Left ventricle myocardium inferior (tissue), 1 donor: ENCODE measurements at regions not wholly inside any gene's neighbourhood (a gene's known extent, or its start where the extent isn't known, plus 50 kb on each side); places are given as distances from the start of the nearest gene placed in this dataset.
A peak's percentile ranks its signal among the peaks of the same experiment; 100 is the strongest.

Experiments used
- DNase-seq: peaks from one replicate; pipeline ENCODE4 v3.0.0-alpha.2; 2020
- H3K27ac ChIP-seq: fragments of 200-600 bp; replicated peaks from 2 replicates; pipeline ENCODE4 v1.8.0; 2021
- H3K27me3 ChIP-seq: fragments of 200-600 bp; 2 replicates; pipeline ENCODE4 v1.8.0; 2021; ENCODE audit warnings: low read depth
- H3K36me3 ChIP-seq: fragments of 200-600 bp; 2 replicates; pipeline ENCODE4 v1.8.0; 2021
- H3K4me1 ChIP-seq: fragments of 200-600 bp; 2 replicates; pipeline ENCODE4 v1.8.0; 2021
- H3K4me3 ChIP-seq: fragments of 200-600 bp; 2 replicates; pipeline ENCODE4 v1.8.0; 2021; ENCODE audit warnings: mild to moderate bottlenecking, moderate library complexity
- H3K9me3 ChIP-seq: fragments of 200-600 bp; replicated peaks from 2 replicates; pipeline ENCODE4 v1.8.0; 2021
- intact Hi-C: fragments of 100-400 bp; cut with micrococcal nuclease; formaldehyde crosslinking; loops from one replicate; pipeline ENCODE4 v1.11.0; 2022
- TF ChIP-seq, protein P1 (sequence below): fragments of 200-600 bp; IDR thresholded peaks from 2 replicates; pipeline ENCODE4 v1.8.0; 2021; ENCODE audit warnings: antibody characterized with exemption, mild to moderate bottlenecking, borderline replicate concordance
- donor health status: DM: no; HTN: yes; CAD: no; lungs with severe emphysema.

GRCh38 chr13:80840316-80840976 lies 499.5 kb upstream of the SPRY2 start:
- DNase-seq, result no peak
- intact Hi-C loops, result no loop called here
- Histone ChIP-seq H3K27me3 (no peaks in the 10 kb centered on the region), H3K4me1 (no peaks in the 10 kb centered on the region), H3K4me3 (no peak overlapping the region), H3K36me3 (no peaks in the 10 kb centered on the region), H3K27ac (peak overlapping the region; percentile 67), H3K9me3 (peaks cover 31% of the 10 kb centered on the region)
- TF ChIP-seq, protein P1, sequence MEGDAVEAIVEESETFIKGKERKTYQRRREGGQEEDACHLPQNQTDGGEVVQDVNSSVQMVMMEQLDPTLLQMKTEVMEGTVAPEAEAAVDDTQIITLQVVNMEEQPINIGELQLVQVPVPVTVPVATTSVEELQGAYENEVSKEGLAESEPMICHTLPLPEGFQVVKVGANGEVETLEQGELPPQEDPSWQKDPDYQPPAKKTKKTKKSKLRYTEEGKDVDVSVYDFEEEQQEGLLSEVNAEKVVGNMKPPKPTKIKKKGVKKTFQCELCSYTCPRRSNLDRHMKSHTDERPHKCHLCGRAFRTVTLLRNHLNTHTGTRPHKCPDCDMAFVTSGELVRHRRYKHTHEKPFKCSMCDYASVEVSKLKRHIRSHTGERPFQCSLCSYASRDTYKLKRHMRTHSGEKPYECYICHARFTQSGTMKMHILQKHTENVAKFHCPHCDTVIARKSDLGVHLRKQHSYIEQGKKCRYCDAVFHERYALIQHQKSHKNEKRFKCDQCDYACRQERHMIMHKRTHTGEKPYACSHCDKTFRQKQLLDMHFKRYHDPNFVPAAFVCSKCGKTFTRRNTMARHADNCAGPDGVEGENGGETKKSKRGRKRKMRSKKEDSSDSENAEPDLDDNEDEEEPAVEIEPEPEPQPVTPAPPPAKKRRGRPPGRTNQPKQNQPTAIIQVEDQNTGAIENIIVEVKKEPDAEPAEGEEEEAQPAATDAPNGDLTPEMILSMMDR, result no peak

DNA sequence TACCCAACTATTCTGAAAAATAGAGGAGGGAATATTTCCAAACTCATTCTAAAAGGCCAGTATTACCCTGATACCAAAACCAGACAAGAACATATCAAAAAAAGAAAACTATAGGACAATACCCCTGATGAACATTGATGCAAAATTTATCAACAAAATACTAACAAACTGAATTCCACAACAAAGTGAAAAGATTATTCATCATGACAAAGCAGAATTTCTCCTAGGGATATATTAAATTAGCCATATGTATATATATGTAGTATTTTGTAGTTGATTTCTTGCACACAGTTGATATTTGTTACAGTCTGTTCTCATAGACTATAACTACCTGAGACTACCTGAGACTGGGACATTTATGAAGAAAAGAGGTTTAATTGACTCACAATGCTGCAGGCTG lies 495.0 kb upstream of the SPRY2 start:
- H3K27ac ChIP-seq, result no peak overlapping the region
- H3K27me3 ChIP-seq, result no peaks in the 10 kb centered on the region
- intact Hi-C loops, result no loop called here
- H3K36me3 ChIP-seq, result peaks cover 8% of the 10 kb centered on the region
- H3K4me1 ChIP-seq, result no peaks in the 10 kb centered on the region
- DNase-seq, result no peak
- TF ChIP-seq, protein P1, result no peak
- peaks cover 50% of the 10 kb centered on the region for H3K9me3 ChIP-seq
- H3K4me3 ChIP-seq, result no peak overlapping the region

GRCh38 chr13:80830431-80830830 lies 489.5 kb upstream of the SPRY2 start:
- no peak for DNase-seq

DNA sequence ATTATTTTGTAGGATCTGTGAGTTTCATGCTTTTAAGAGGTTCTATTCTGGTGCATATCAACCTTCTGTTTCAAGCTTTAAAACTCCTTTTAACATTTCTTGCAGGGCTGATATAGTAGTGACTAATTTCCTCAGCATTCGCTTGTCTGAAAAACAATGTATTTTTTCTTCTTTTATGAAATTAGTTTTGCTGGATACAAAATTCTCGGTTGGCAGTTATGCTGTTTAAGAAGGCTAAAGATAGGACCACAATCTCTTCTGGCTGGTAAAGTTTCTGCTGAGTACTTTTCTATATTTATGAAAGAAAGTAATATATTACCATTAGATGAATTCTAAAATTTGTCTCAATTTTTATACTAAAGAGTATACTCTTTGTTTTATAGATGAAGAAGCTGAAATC lies 487.8 kb upstream of the SPRY2 start:
- Histone ChIP-seq H3K4me3 (no peak overlapping the region), H3K9me3 (peaks cover 59% of the 10 kb centered on the region), H3K27ac (no peak overlapping the region), H3K4me1 (no peaks in the 10 kb centered on the region), H3K27me3 (no peaks in the 10 kb centered on the region), H3K36me3 (peaks cover 1% of the 10 kb centered on the region)
- TF ChIP-seq, protein P1, result no peak
- no peak for DNase-seq
- intact Hi-C loops, result no loop called here

More at GRCh38 chr13:80830431-80830830, 489.5 kb upstream of the SPRY2 start:
- H3K4me1 ChIP-seq, result no peaks in the 10 kb centered on the region
- peaks cover 67% of the 10 kb centered on the region for H3K9me3 ChIP-seq
- intact Hi-C loops, result no loop called here
- H3K4me3 ChIP-seq, result no peak overlapping the region
- no peak overlapping the region for H3K27ac ChIP-seq
- TF ChIP-seq, protein P1, result no peak
- H3K36me3 ChIP-seq, result peaks cover 8% of the 10 kb centered on the region
- no peaks in the 10 kb centered on the region for H3K27me3 ChIP-seq

DNA sequence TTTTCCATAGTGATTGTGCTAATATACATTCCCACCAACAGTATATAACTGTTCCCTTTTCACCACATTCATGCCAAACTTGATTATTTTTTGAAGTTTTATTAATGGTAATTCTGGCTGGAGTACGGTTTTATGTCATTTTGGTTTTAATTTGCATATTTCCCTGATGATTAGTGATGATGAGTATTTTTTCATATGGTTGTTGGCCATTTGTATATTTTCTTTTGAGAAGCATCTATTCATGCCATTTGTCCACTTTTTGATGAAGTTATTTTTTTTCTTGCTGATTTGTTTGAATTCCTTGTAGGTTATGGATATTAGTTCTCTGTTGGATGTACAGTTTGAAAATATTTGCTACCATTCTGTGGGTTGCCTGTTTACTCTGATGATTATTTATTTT lies 484.4 kb upstream of the SPRY2 start:
- no peak for DNase-seq
- Histone ChIP-seq H3K27me3 (no peaks in the 10 kb centered on the region), H3K9me3 (peaks cover 55% of the 10 kb centered on the region), H3K36me3 (no peaks in the 10 kb centered on the region), H3K4me1 (no peaks in the 10 kb centered on the region), H3K27ac (no peak overlapping the region), H3K4me3 (no peak overlapping the region)
- intact Hi-C loops, result no loop called here
- TF ChIP-seq, protein P1, result no peak

GRCh38 chr13:80824229-80824628 lies 483.3 kb upstream of the SPRY2 start:
- TF ChIP-seq, protein P1, result no peak
- no peak overlapping the region for H3K4me3 ChIP-seq
- no peaks in the 10 kb centered on the region for H3K4me1 ChIP-seq
- intact Hi-C loops, result no loop called here
- H3K27me3 ChIP-seq, result no peaks in the 10 kb centered on the region
- H3K27ac ChIP-seq, result peak overlapping the region; percentile 45
- peaks cover 45% of the 10 kb centered on the region for H3K9me3 ChIP-seq
- DNase-seq, result no peak
- no peaks in the 10 kb centered on the region for H3K36me3 ChIP-seq
